Urothelium cell line (cell line): ENCODE measurements at regions not wholly inside any gene's neighbourhood (a gene's known extent, or its start where the extent isn't known, plus 50 kb on each side); places are given as distances from the start of the nearest gene placed in this dataset.

ENCODE experiments used
- DNase-seq: peaks from one replicate; pipeline ENCODE4 v3.0.0; 2011; ENCODE audit warnings: low spot score, mixed read lengths
- FAIRE-seq: peaks from 2 replicates; lab custom pipeline; 2011; peaks lifted over from hg19 to GRCh38; lab: Jason Lieb, UNC

DNA sequence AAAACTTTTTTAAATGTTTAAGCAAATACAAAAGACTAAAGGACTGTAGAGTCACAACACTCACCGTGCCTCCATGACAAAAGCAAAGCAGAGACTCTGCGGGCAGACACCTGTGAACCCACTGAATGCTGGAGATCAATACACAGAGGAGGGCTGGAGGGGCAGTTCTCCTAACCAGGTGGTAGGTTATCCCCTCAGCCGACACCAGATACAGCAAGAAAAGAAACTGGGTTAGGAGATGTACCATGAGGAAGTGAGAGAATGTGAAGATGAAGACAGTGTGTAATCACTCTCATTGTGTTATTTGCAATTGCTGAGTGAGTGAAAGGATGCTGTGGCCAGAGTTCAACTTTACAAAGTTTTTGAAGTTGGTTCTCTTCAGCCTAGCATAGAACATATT, 480.3 kb downstream of the BCL11B start:
- no peak for DNase-seq
- no peak for FAIRE-seq

DNA sequence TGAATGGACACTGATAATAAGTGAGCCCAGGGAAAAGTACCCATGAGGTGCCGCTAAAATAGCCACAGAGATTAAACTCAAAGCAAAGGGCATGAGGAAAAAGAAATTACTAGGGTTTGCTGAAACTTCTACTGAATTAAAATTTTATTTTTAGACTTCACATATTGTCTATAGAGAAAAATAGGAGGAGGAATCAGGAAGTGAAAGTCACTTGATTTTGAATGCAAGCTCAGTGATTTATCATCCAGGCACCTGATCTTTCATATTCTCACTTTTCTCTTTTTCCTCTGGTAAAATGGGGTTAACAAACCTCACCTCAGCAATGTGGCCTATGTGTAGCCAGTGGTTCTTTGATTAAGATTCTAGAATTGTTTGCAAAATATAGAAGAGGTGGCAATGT, 479.8 kb downstream of the BCL11B start:
- DNase-seq (no peak), FAIRE-seq (no peak)

DNA sequence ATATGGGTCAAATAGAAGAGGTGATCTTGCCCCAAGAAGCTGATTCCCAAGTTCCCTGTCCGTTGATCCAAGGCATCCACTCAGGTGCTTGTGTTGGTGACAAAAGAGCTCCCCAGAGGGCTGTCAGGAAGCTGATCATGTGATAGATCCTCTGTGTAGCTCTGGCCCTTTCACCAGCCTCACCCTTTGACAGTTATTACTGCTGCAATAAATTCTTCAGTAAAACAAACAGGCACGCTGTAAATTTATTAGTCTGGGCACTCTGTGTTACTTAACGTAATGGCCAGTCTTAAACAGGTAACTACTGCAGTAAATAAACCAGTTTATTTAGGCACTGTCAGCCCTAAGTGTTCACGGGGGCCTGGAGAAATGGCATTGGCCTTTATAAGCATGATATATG, 473.9 kb downstream of the BCL11B start:
- FAIRE-seq, result no peak
- DNase-seq, result no peak

DNA sequence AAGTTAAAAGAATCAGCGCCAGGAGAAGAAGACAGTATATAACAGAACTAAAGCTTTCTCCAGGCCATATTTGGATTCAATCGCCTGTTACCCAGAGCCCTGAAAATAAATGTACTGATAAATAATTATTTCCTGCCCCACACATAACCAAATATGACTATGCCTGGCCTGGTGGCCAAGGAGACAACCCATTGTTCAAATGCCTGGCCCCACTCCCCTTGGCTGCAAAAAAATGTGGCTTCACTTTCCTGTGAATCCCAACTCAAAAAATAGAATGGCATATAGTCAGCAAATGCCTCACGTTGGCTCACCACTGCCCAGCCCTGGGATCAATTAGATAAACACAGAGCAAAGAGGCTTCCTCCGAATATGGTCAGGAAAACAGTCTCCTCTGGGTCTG, 472.1 kb downstream of the BCL11B start:
- FAIRE-seq (no peak), DNase-seq (no peak)

DNA sequence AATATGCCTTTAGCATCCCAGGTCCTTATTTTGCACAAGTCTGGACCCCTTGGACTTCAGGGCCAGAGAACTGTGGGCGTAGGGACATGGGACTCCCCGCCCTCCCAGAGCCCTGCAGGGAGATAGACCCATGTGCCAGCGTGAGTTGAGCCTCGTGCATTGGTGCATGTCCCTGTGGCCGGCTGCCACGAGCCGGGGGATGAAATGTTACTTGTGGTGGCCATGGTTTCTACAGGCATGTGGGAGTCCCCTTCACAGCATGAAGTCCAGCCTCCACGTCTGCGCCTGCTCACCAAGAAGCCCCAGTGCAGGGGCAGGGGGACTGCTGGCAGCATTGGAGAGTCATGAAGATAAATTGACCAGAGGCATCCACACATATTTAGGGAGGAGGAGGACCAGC, 470.0 kb downstream of the BCL11B start:
- no peak for DNase-seq
- FAIRE-seq, result no peak

DNA sequence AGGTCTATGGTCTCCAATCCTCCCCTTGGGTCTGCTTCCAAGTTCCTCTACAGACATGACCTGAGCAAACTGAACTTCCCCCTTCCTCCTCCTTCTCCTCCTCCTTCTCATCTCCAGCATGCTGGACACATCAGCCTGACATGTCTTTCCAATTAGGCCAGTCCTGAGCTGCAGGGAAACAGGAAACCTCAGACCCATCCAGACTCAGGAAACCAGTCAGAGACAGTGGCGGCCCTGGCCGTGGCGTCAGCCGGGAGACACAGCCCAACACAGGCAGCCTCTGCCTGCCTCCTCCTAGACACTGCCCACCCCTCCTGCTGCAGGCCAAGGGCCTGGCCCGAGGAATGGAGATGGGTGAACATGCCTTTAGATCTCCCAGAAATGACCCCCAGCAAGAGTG, 468.8 kb downstream of the BCL11B start:
- FAIRE-seq, result no peak
- no peak for DNase-seq

DNA sequence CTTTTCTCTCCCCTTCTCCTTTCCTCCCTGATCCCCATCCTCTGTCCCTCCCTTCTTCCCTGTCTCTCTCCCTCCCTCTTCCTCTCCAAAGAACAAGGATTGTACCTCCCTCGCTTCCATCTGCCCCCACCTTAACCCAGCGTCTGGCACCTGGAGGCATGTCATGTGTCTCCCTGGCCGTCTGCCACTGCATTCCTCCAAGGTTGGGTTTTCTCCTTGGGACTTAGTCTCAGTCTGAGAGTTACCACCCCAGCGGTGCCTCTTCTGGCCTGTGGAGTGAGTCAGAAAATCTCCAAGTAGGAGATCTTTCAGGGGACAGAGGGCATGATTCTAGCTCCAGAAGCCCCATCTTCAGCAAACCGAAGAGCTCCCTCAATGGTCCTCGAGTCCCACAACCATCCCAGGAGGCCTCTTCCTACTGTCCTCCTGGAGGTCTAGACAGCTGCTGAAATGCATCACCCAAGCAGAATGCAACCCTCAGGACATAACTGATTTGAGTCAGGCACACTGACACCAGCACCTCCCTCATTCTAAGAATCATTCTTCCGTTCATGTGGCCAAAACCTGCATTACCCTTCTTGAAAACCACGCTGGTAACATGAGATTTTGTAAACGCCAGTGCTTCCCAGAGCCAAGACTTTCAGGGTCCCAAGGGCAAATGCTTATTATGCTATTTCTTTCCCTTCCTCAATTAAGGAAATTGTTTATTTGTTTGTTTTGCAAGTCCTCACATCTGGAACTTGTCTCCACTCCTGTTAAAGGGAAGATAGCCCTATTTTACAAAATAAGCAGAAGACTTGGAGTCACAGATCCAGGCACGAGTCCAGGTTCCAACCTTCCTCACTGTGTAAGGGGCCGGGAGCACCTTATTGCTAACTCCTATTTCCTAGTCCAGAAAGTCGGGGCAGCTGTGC, 463.2 kb downstream of the BCL11B start:
- DNase-seq (peak; percentile 58), FAIRE-seq (no peak)

DNA sequence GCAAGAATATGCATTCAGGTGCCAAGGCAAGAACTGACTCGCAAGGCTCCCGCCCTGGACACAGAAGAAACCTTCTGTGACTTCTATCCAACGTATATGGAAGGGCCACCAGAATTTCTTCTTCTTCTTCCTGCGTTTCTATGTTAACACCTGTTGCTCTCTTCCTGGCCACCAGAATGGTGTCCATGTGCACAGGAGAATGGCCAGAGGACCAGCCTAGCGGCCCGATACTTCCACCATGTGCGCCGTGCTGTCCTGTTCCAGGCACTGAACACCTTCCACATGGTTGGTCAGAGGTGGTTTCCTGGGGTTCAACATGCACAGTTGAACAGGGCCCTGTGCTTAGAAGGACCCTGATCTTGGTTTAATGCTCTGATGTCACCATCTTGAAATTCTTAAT, 455.8 kb downstream of the BCL11B start:
- no peak for FAIRE-seq
- DNase-seq, result no peak

DNA sequence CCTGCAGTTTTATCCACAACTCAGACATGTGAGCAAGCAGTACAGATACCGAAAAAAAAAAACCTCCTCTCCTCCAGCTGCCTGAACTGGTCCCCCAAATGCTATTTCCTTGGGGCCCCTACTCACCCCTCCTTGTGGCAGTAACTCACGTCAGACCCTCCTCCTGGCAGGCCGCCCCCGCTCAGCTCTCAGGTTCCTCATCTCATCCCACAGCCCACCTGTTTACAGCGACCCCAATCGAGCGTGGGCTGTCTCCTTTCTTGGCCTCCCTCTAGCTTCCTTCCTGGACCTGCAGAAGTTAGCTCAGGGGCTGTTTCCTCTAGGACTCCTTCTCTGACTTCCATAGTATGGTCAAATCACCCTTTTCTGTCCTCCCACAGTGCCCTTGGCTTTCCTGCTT, 455.3 kb downstream of the BCL11B start:
- no peak for DNase-seq
- no peak for FAIRE-seq

DNA sequence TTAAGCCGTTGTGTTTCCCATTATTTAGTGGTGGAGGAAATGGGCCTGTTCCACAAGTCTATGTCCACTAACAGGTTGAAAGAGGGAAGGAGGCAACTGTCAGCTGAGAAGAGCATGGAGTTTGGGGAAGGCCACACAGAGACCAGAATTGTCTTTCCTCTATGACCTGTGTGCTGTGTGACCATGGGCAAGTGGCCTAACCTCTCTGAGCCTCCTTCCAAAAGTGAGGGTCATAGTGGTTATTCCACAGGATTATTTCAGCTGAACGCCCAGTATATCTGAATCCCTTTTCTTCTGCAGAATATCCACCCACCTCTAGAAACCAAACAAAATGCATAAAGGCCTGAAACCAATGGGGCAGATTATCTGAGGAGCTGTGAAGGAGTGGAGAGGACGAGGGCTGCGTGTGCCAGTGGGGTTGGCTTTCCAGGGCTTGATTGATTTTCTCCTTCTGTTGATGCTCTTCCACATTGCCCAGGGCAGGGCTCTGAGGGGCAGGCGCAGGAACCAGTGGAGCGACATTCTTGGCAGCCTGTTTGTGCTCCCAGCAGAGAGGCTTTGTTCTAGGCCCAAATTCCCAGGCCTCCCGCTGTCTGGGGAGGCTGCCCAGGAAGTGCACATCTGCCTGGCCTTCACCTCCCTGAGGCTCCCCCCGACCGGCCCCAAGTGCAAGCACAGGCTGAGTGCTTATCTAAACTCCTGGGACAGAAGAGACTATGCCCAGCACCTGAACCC, 452.7 kb downstream of the BCL11B start:
- no peak for FAIRE-seq
- DNase-seq, result no peak

DNA sequence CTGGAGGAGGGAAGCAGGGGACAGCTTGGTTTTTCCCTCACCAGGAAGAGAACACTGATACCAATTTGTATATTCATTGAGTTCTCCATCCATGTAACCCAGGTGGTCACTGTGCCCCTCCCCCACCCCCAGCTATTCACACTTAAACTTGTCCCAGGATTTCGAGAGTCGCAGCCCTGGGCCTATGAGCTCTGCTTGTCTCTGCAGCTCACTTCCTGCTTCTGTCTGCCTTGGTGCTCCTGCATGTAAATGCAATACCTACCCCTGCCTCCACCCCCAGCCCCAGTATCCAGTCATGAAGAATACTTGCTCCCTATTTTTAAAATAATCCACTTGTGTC, 452.2 kb downstream of the BCL11B start:
- FAIRE-seq (no peak), DNase-seq (no peak)

DNA sequence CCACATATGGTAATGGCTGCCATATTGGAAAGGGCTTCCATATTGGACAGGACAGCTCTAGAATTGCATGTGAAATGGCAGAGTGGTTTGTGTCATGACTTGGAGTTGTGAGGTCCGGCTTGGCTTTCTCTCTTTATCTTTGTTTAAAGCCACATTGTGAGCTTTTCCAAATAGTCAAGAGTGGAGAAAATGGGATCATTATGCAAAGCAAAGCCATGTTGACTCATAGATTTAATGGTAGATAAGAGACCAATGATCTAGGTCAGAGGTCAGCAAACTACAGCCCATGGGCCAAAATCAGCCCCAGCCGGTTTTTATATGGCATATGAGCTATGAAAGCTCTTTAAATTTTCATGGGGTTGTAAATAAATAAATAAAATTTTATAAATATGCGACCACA, 449.1 kb downstream of the BCL11B start:
- FAIRE-seq (no peak), DNase-seq (no peak)

DNA sequence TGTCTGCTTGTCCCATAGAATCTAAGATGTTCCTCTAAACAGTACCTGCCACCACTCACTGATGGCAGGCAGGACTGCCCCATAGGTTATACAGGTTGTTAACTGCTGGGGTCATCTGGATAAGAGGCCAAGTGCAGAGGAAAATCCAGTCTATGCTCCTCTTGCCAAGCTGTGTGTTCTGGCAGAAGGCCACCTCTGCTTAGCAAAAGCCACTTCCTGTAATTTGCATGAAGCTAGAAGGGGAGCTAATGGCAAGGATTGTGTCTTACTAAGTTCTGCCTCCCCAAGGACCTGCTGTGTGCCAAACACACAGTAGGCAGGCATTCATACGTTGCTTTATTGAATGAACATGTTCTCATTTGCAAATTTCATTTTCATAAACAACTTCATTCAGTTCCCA, 445.4 kb downstream of the BCL11B start:
- DNase-seq (no peak), FAIRE-seq (no peak)

DNA sequence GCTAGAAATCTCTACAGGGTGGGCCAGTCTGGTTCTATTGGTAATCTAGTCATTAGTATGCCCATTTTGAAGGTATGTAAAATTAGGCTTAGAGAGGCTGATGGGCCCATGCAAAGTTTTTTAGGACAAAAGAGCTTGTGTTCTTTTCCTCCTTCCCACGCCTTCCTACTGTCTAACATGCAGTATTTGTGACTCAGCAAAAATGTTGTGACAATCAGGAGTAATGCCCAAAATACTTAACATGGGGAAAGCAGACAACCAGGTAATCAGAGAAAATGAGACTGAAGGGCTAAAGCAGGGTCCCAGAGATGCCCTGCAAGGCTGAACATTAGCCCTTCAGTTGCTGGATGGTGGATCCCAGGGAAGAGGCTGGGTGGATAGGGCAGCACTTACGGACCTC, 437.9 kb downstream of the BCL11B start:
- FAIRE-seq (no peak), DNase-seq (peak; percentile 7)

DNA sequence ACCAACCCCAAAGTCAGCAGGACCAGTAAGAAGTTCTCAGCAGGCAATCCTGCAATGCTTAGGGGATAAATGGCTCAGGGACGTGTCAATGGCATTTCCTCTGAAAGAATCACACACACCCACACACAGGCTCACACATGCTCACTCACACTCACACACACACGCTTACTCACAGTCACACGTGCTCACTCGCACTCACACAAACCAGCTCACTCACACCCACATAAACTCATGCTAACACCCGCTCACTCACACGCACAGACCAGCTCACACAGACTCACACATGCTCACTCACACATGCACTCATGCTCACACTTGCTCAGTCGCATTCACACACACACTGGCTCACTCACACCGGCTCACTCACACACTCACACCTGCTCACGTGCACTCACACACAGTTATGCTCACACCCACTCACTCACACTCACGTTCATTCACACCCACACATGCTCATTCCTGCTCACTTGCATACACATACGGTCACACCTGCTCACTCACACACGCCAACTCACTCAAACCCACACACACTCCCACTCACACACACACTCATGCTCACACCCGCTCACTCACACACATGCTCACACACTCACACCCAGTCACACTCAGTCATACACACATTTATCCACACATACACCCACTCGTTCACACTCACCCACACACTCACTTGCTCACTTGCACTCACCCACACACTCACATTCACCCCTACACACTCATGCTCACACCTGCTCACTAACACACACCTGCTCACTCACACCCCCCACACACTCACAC, 436.8 kb downstream of the BCL11B start:
- FAIRE-seq, result peak; percentile 17
- no peak for DNase-seq

DNA sequence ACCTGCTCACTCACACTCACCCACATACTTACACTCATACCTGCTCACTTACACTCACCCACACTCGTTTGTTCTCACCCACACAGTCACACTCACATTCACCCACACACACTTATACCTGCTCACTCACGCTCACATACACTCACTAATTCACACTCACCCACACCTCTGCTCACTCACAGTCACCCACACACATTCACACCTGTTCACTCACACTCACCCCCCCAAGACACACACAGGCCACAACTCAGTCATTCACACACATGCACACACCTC, 436.2 kb downstream of the BCL11B start:
- no peak for FAIRE-seq
- DNase-seq, result no peak

DNA sequence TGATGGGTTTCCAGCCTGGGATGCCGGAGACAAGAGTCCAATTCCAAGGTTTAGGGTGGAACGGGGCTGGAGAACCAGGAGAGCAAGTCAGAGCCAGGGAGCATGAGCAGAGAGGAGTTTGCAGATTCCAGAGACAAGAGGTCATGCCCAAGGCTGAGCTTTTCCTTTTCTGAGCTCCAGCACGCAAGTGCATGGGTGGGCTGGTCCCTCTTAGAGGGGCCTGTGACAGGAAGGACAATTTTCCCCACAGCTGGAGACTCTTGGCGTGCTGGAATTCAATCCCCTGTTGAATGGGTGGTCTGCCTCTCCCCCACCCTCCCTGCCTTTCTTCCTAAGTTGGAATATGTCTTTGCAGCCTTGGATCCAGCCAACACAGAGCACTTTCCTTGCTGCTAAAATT, 431.9 kb downstream of the BCL11B start:
- FAIRE-seq, result no peak
- DNase-seq, result no peak

DNA sequence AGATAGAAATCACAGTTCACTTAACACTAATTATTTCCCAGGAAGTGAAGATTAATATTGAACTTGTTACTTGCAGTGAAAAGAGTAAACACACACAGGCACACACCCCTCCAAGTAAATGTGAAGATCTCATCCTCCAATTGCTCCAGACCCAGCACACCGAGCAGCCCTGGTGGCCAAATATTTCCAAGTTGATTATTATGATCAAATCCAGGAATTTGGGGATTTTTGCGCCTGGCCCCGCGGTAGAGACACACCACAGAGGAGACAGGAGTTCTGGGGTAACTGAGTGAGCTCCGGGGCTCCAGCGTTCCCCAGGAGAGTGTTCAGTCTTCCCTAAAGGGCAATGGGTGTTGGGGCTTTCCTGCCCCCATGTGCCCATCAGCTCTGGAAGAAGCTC, 431.5 kb downstream of the BCL11B start:
- no peak for DNase-seq
- FAIRE-seq, result no peak

DNA sequence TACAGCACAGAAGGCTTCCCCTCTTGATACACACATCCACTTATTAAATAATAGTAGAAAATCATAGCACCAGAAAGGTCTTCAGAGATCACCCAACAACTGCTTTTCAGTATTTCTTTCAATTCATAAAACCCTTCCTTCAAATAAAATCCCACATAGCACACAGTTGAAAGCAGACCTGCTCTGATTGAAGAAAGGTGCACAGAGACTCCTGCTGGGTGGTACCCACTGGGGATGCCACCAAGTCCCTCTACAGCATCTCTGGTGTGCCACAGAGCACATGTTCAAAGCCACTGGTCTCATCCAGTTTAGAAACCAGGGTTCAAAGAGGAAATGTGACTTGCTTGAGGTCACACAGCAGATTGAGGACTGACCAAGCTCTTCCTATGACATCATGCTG, 427.5 kb downstream of the BCL11B start:
- DNase-seq (no peak), FAIRE-seq (no peak)

DNA sequence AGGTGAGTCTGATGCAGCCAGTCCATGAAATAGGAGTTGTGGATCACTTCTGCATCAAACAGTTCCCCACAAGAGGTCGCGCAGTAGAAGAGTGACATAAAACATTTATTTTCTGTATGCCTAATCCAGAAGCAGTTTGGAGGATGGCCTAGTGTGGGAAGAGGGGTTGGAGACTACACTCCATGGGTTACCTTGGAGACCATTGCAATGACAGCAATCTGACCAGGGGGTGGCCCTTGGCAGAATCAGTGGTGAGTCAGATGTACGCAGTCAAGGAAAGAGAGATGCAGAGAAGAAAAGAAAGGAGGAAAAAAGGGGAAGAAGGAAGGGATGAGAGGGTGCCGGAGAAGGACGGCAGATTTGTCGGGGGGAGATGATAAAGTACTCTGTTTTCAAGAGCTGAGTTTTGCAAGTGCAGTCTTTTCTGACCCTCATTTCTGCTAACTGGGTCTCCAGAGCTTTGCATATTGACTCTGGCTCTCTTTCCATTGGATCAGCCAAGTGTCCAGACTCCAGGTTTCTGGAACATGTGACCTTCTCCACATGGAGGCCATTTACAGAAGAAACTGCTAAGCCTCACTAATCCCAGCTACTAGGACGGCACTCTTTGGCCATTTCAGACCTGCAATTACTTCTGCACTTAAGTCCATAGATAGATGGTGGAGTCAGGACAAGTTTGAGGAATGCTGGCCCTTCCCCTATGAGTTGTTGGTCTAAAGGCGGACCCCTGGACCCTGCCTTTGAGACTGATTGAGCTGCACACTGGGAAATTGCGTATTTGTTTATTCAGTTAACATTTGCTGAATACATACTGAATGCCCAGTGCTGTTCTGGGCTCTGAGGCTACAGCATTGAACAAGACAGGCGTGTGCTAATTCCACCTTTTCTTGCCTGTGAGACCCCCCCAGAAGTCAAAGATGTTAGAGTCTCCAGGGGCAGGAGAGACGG, 424.2 kb downstream of the BCL11B start:
- FAIRE-seq (no peak), DNase-seq (no peak)
